ENCODE measurements at regions not wholly inside any gene's neighbourhood (a gene's known extent, or its start where the extent isn't known, plus 50 kb on each side); places are given as distances from the start of the nearest gene placed in this dataset.

DNA sequence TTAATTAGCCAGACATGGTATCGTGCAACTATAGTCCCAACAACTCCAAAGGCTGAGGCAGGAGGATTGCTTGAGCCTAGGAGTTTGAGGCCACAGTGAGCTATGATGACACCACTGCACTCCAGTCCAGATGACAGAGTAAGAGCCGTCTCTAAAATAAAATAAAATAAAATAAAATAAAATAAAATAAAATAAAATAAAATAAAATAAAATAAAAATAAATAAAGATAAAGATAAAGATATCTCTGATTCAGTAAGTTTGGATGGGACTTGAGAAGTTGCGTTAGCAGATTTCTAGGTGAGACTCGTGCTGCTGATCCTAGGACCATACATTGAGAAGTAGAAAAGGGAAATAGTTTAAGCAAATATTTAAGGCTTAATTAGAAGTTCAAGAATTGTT, 254.8 kb upstream of the FAM241A start:
- no peak for TF ChIP-seq POLR2A (IDR thresholded peaks at IDR 0.05)
- TF ChIP-seq, protein P1, sequence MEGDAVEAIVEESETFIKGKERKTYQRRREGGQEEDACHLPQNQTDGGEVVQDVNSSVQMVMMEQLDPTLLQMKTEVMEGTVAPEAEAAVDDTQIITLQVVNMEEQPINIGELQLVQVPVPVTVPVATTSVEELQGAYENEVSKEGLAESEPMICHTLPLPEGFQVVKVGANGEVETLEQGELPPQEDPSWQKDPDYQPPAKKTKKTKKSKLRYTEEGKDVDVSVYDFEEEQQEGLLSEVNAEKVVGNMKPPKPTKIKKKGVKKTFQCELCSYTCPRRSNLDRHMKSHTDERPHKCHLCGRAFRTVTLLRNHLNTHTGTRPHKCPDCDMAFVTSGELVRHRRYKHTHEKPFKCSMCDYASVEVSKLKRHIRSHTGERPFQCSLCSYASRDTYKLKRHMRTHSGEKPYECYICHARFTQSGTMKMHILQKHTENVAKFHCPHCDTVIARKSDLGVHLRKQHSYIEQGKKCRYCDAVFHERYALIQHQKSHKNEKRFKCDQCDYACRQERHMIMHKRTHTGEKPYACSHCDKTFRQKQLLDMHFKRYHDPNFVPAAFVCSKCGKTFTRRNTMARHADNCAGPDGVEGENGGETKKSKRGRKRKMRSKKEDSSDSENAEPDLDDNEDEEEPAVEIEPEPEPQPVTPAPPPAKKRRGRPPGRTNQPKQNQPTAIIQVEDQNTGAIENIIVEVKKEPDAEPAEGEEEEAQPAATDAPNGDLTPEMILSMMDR (IDR thresholded peaks at IDR 0.05): no peak
- no peak for TF ChIP-seq EP300 (IDR thresholded peaks at IDR 0.05)

Data from suprapubic skin (tissue), 3 donors.